ENCODE measurements at regions not wholly inside any gene's neighbourhood (a gene's known extent, or its start where the extent isn't known, plus 50 kb on each side); places are given as distances from the start of the nearest gene placed in this dataset.

DNA sequence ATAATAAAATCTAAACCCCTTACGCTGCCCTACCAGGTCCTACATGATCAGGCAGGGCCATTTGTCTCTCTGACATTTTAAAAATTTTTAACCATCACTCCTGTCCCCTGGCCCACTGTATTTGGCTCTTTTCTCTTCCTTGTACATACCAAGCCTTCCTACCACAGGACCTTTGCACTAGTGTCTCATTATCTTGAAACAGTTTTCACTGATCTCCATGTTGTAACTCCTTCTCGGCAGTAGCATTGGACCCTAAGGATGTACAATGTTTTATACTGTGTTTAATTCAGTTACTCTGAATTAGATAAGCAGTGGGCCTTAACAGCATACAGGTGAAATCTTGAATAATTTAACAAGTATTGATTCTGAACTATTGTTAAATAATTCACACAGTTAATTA lies 330.7 kb downstream of the UTRN start:
- TF ChIP-seq CTCF (IDR thresholded peaks at IDR 0.05) (no peak), POLR2A (IDR thresholded peaks at IDR 0.05) (no peak), EP300 (IDR thresholded peaks at IDR 0.05) (no peak), POLR2AphosphoS5 (IDR thresholded peaks at IDR 0.05) (no peak)
